ENCODE measurements at regions not wholly inside any gene's neighbourhood (a gene's known extent, or its start where the extent isn't known, plus 50 kb on each side); places are given as distances from the start of the nearest gene placed in this dataset.

DNA sequence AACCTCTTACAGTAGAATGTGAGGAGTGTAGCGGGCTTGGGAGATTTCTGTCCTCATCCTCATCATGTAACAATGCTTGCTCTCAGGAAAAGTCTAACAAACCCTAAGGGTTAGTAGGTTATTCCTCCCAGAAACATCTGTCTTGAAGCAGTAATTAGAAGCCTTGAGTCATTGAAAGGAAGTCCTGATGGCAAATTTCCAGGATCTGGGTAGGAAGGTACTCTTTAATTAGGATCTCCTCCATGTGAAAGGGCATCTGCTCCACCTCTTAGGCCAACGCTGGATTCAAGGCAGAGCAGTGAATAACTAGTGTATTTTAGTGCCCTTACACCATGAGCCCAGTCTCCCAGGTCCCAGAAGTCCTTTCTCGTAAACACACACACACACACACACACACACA, 106.6 kb upstream of the BARHL2 start:
- Histone ChIP-seq H3K4ac (replicated peaks; ENCODE audit: insufficient read length, low read depth, low read length) (no peak overlapping the region), H2AK5ac (ENCODE audit: low read depth, low read length) (no peak overlapping the region), H3K36me3 (ENCODE audit: control insufficient read depth in 2 of 4, insufficient read depth in 4 of 4, low read length in 3 of 4) (no peaks in the 10 kb centered on the region), H2BK15ac (ENCODE audit: low read length) (no peak overlapping the region), H4K8ac (ENCODE audit: extremely low read depth, insufficient read depth, low read length) (no peak overlapping the region), H2BK120ac (replicated peaks; ENCODE audit: low read depth, low read length) (no peak overlapping the region), H3K9ac (replicated peaks in 1 of 4; ENCODE audit: extremely low read depth in 1 of 4, low read depth in 3 of 4, low read length in 3 of 4) (no peak overlapping the region), H2BK12ac (ENCODE audit: low read depth, low read length) (no peak overlapping the region), H2BK20ac (ENCODE audit: low read length) (no peak overlapping the region), H4K20me1 (replicated peaks in 1 of 2; ENCODE audit: control insufficient read depth in 1 of 2, insufficient read depth in 2 of 2, low read length in 2 of 2) (no peaks in the 10 kb centered on the region), H3K27me3 (replicated peaks in 1 of 4; ENCODE audit: control insufficient read depth in 3 of 4, extremely low read depth in 1 of 4, insufficient read depth in 3 of 4, low read length in 3 of 4) (no peaks in the 10 kb centered on the region; a peak in 2 of 7 replicates), H3K23ac (ENCODE audit: insufficient read length) (no peak overlapping the region), H3K4me1 (replicated peaks in 1 of 4; ENCODE audit: control insufficient read depth in 3 of 4, insufficient read depth in 4 of 4, low read length in 3 of 4) (no peaks in the 10 kb centered on the region), H4K5ac (ENCODE audit: insufficient read length, low read depth, low read length) (no peak overlapping the region), H4K91ac (replicated peaks; ENCODE audit: insufficient read length, low read length) (no peak overlapping the region), H3K79me1 (ENCODE audit: low read depth, low read length) (no peaks in the 10 kb centered on the region), H3K56ac (replicated peaks; ENCODE audit: insufficient read length, low read depth, low read length) (no peak overlapping the region), H3K18ac (ENCODE audit: extremely low read depth, low read length) (no peak overlapping the region), H3K4me2 (ENCODE audit: insufficient read depth in 1 of 2, low read depth in 2 of 2, low read length in 2 of 2) (no peak overlapping the region), H3K27ac (ENCODE audit: low read depth, low read length) (no peak overlapping the region), H3K23me2 (ENCODE audit: low read depth, low read length) (no peaks in the 10 kb centered on the region), H3K14ac (ENCODE audit: insufficient read length) (no peak overlapping the region), H3K79me2 (ENCODE audit: control insufficient read depth in 1 of 2, insufficient read depth in 2 of 2, low read length in 2 of 2) (no peaks in the 10 kb centered on the region), H3K9me3 (ENCODE audit: insufficient read depth in 2 of 2, low read depth in 1 of 2, low read length in 1 of 2) (no peaks in the 10 kb centered on the region), H2AFZ (ENCODE audit: low read length) (no peak overlapping the region), H3K4me3 (ENCODE audit: extremely low read depth in 1 of 4, insufficient read depth in 2 of 4, low read depth in 3 of 4, low read length in 4 of 4) (no peak overlapping the region), H2BK5ac (ENCODE audit: low read depth, low read length) (no peak overlapping the region)
- no peak for DNase-seq (ENCODE audit: low read depth in 1 of 2, low spot score in 2 of 2)
- 79% methylated on average over 3 of the region's 3 CpGs; no CpG with 5 or more reads in 1 of the 2 experiments for WGBS, 2 experiments (ENCODE audit: extremely low coverage in 1 of 2, insufficient coverage in 1 of 2, insufficient read length in 1 of 2, insufficient replicate concordance in 2 of 2, low coverage in 1 of 2, low lambda C conversion rate in 2 of 2, missing lambda C conversion rate in 1 of 2)
- POLR2A ChIA-PET (ENCODE audit: partially characterized antibody) = no interaction called here
- no peak for TF ChIP-seq SIRT6 (IDR thresholded peaks at IDR 0.05; ENCODE audit: low read length)
- TF ChIP-seq TEAD4 (IDR thresholded peaks at IDR 0.05; ENCODE audit: low read depth, low read length) = no peak
- TF ChIP-seq POLR2A (IDR thresholded peaks at IDR 0.05; ENCODE audit: control extremely low read depth in 1 of 2, low read depth in 2 of 2, low read length in 2 of 2) = no peak
- TF ChIP-seq TAF7 (optimal IDR thresholded peaks at IDR 0.05; ENCODE audit: borderline replicate concordance, low read depth, low read length) = no peak
- TF ChIP-seq GABPA (IDR thresholded peaks at IDR 0.05; ENCODE audit: borderline replicate concordance, insufficient read depth, low read length) = no peak
- TF ChIP-seq PHF8 (conservative IDR thresholded peaks at IDR 0.05; ENCODE audit: low read depth, low read length) = no peak
- TF ChIP-seq CBX8 (IDR thresholded peaks at IDR 0.05; ENCODE audit: borderline replicate concordance, low read depth, low read length) = no peak
- no peak for TF ChIP-seq SP1 (IDR thresholded peaks at IDR 0.05; ENCODE audit: low read depth, low read length)
- no peak for TF ChIP-seq CHD1 (IDR thresholded peaks at IDR 0.05; ENCODE audit: low read depth, low read length)
- no peak for FAIRE-seq
- CTCF ChIA-PET (ENCODE audit: partially characterized antibody) = no interaction called here

Data from H1 (cell line).